ENCODE measurements at regions not wholly inside any gene's neighbourhood (a gene's known extent, or its start where the extent isn't known, plus 50 kb on each side); places are given as distances from the start of the nearest gene placed in this dataset.

DNA sequence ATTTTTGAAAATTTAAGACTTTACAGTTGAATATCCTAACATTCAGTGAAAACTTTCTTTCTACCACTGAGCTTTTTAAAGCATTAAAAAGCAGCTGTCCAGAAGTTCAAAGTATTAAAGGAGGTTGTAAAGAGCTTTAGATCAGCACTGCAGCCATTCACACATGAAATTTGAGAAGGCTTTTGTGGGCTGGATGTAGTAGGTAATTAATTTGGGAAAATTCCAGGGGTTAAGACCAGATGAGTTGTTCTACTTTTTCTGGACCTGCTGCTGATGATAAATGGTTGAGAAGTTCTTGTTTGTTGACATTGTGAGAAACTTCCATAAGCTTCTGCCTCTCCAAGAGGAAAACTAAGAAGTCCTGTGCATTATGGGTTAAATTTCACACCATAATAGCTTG lies 1779.6 kb upstream of the PRR20A start:
- TF ChIP-seq POLR2A (IDR thresholded peaks at IDR 0.05; ENCODE audit: control extremely low read depth in 1 of 2, low read depth in 2 of 2, low read length in 2 of 2) (no peak), CTCF (IDR thresholded peaks at IDR 0.05; ENCODE audit: control extremely low read depth in 1 of 3, insufficient read depth in 1 of 3, low read depth in 1 of 3, low read length in 3 of 3) (no peak), SUZ12 (IDR thresholded peaks at IDR 0.05; ENCODE audit: low read length) (no peak), TAF7 (optimal IDR thresholded peaks at IDR 0.05; ENCODE audit: borderline replicate concordance, low read depth, low read length) (no peak), EGR1 (IDR thresholded peaks at IDR 0.05; ENCODE audit: borderline replicate concordance, low read depth, low read length) (no peak), GABPA (IDR thresholded peaks at IDR 0.05; ENCODE audit: borderline replicate concordance, insufficient read depth, low read length) (no peak), SRF (IDR thresholded peaks at IDR 0.05; ENCODE audit: low read depth, low read length) (no peak), SIN3A (conservative IDR thresholded peaks at IDR 0.05 in 1 of 2, IDR thresholded peaks at IDR 0.05 in 1 of 2; ENCODE audit: low read depth in 1 of 2, low read length in 2 of 2) (no peak), EZH2 (IDR thresholded peaks at IDR 0.05; ENCODE audit: low read depth, low read length, severe bottlenecking) (no peak), MAX (IDR thresholded peaks at IDR 0.05) (no peak)

All from H1 (cell line).